GM12873 (cell line): ENCODE measurements at regions not wholly inside any gene's neighbourhood (a gene's known extent, or its start where the extent isn't known, plus 50 kb on each side); places are given as distances from the start of the nearest gene placed in this dataset.

Experiments used
- CTCF ChIP-seq: IDR thresholded peaks from 2 replicates; pipeline ENCODE4 v1.5.1; 2012; ENCODE audit warnings: low read depth, mild to moderate bottlenecking, moderate library complexity, low read length, control low read depth; ENCODE audit not compliant: insufficient read depth; ENCODE audit errors: missing control alignments

DNA sequence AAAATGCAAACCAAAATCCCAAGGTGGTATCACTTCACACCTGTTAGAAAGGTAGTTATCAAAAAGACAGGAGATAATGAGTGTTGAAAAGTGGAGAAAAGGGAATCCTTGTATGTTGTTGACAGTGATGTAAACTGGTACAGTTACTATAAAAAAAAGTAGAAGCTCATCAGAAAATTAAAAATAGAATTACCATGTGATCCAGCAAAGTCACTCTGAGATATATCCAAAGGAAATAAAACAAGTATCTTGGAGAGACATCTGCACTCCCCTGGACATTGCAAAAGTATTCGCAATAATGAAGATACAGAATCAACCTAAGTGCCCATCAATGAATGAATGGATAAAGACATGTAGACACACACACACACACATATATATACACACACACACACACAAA is 208.3 kb upstream of the PIEZO2 start:
- no peak for TF ChIP-seq CTCF

GRCh38 chr18:11343096-11343495 is 193.7 kb upstream of the PIEZO2 start:
- no peak for TF ChIP-seq CTCF

GRCh38 chr18:11339188-11339775 is 189.9 kb upstream of the PIEZO2 start:
- no peak for TF ChIP-seq CTCF

GRCh38 chr18:11336241-11336640 is 186.9 kb upstream of the PIEZO2 start:
- no peak for TF ChIP-seq CTCF

GRCh38 chr18:11327391-11328009 is 178.1 kb upstream of the PIEZO2 start:
- no peak for TF ChIP-seq CTCF

GRCh38 chr18:11324956-11325882 is 175.8 kb upstream of the PIEZO2 start:
- no peak for TF ChIP-seq CTCF

DNA sequence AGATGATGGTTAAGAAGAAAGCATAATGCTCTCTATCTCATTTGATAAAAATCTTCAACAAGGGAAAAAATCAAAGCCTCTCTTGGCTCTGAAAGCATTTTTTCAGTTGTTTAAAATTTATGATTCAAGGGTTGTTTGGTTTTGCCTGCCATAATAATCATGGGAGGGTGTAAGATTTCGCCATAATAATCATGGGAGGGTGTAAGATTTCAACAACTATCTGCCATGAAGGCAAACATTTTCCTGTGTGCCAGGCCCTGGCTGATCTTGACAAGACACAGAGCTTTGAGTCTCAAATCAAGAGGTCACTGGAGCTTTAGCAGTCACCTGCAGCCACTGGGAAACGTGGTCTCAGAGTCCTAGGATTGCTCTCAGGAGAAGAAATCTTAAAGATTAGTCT is 175.1 kb upstream of the PIEZO2 start:
- no peak for TF ChIP-seq CTCF
